Kidney (tissue), 13 donors: ENCODE measurements at regions not wholly inside any gene's neighbourhood (a gene's known extent, or its start where the extent isn't known, plus 50 kb on each side); places are given as distances from the start of the nearest gene placed in this dataset.

ENCODE experiments used
- DNase-seq, 5 donors: peaks; one replicate each; pipeline ENCODE4 v3.0.0-alpha.2; 2013 to 2020
- FAIRE-seq: peaks from 2 replicates; lab custom pipeline; 2012; peaks lifted over from hg19 to GRCh38; lab: Jason Lieb, UNC
- H3K27ac ChIP-seq, 2 donors: one replicate each; pipeline ENCODE4 v1.7.0; 2013; ENCODE audit warnings: low read depth in 2 of 2, low read length in 2 of 2, inconsistent platforms in 1 of 2
- H3K27me3 ChIP-seq: one replicate; pipeline ENCODE4 v1.7.1; 2013; ENCODE audit warnings: low read length, inconsistent platforms; ENCODE audit not compliant: control insufficient read depth, insufficient read depth
- H3K36me3 ChIP-seq, 3 donors: one replicate each; pipeline versions ENCODE4 v1.7.0 to v1.7.1; 2013; ENCODE audit warnings: low read length in 3 of 3, control low read depth in 1 of 3, inconsistent platforms in 1 of 3; ENCODE audit not compliant: insufficient read depth in 3 of 3, control insufficient read depth in 2 of 3
- H3K4me1 ChIP-seq, 3 donors: one replicate each; pipeline versions ENCODE4 v1.7.0 to v1.7.1; 2013; ENCODE audit warnings: low read length in 3 of 3, inconsistent platforms in 1 of 3, low read depth in 1 of 3; ENCODE audit not compliant: control insufficient read depth in 2 of 3, insufficient read depth in 2 of 3
- H3K4me3 ChIP-seq, 3 donors: one replicate each; pipeline versions ENCODE4 v1.7.0 to v1.8.1; 2013; ENCODE audit warnings: low read length in 3 of 3, control low read depth in 1 of 3, inconsistent platforms in 1 of 3
- H3K9ac ChIP-seq, 3 donors: one replicate each; pipeline versions ENCODE4 v1.7.0 to v1.7.1; 2013; ENCODE audit warnings: low read length in 3 of 3, control low read depth in 1 of 3, inconsistent platforms in 1 of 3
- H3K9me3 ChIP-seq, 3 donors: one replicate each; pipeline versions ENCODE4 v1.7.0 to v1.7.1; 2013; ENCODE audit warnings: low read length in 3 of 3, control low read depth in 1 of 3, inconsistent platforms in 1 of 3; ENCODE audit not compliant: control insufficient read depth in 2 of 3, insufficient read depth in 1 of 3
- intact Hi-C: fragments of 100-400 bp; cut with DNase I; formaldehyde crosslinking; loops from one replicate; pipeline ENCODE4 v1.11.1; 2022
- TF ChIP-seq, protein P1 (sequence below): IDR thresholded peaks from 3 replicates; pipeline ENCODE4 v1.5.1; 2012; ENCODE audit warnings: mild to moderate bottlenecking, moderate library complexity, borderline replicate concordance; ENCODE audit not compliant: insufficient read depth; ENCODE audit errors: extremely low read depth
- donor health status: control.
- donor health status: control.
- donor health status: control.
- donor health status: control.
- donor health status: control.
- donor health status: DM: yes; HTN: yes; CAD: no.
- donor health status: Normal renal cell carcinoma (clear cell type).

DNA sequence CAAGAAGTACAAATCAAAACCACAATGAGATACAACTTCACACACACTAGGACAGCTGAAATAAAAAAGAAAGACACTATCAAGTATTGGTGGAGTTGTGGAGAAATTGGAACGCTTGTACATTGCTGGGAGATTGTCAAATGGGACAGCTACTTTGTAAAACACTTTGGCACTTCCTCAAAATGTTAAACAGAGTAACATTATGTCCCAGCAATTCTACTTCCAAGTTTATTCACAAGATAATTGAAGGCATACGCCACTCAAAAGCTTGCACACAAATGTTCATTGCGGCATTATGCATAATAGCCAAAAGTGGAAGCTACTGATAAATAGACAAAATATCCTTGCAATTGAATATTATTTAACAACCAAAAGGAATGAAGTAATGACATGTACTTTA lies 199.9 kb upstream of the KCNK2 start:
- Histone ChIP-seq H3K4me3 (no peak overlapping the region), H3K27ac (no peak overlapping the region), H3K36me3 (no peaks in the 10 kb centered on the region), H3K9me3 (no peaks in the 10 kb centered on the region), H3K9ac (no peak overlapping the region), H3K4me1 (no peaks in the 10 kb centered on the region), H3K27me3 (no peaks in the 10 kb centered on the region)
- no peak for FAIRE-seq
- intact Hi-C loops: no loop called here
- DNase-seq: no peak
- TF ChIP-seq, protein P1, sequence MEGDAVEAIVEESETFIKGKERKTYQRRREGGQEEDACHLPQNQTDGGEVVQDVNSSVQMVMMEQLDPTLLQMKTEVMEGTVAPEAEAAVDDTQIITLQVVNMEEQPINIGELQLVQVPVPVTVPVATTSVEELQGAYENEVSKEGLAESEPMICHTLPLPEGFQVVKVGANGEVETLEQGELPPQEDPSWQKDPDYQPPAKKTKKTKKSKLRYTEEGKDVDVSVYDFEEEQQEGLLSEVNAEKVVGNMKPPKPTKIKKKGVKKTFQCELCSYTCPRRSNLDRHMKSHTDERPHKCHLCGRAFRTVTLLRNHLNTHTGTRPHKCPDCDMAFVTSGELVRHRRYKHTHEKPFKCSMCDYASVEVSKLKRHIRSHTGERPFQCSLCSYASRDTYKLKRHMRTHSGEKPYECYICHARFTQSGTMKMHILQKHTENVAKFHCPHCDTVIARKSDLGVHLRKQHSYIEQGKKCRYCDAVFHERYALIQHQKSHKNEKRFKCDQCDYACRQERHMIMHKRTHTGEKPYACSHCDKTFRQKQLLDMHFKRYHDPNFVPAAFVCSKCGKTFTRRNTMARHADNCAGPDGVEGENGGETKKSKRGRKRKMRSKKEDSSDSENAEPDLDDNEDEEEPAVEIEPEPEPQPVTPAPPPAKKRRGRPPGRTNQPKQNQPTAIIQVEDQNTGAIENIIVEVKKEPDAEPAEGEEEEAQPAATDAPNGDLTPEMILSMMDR: no peak

DNA sequence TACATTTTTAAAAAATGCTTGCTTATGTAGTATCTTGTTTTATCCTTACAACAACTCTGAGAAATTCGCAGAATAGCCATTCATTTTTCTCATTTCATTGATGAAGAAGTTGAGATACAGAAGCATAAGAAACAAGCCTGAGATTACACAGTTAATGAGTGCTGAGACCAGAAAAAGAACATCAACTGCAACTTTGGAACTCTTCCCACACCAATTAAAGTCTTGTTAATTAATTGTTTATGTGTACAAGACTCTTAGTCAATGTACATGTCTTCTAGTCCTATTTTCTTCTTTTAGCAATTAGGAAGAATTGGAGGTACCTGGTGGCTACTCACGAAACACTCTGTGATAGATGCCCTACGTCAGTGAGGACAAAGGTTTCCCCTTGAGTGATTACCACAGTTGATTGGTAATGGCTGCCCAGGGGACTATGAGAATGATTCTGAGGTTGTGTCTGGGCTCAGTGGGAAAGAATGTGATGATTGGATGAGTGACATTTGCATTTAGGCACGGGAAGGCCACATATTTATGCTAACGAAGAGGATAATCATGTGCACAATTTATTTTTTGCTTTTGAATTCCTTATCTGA lies 187.4 kb upstream of the KCNK2 start:
- Histone ChIP-seq H3K9me3 (no peaks in the 10 kb centered on the region), H3K27me3 (no peaks in the 10 kb centered on the region), H3K4me3 (no peak overlapping the region), H3K9ac (no peak overlapping the region), H3K27ac (no peak overlapping the region), H3K36me3 (no peaks in the 10 kb centered on the region), H3K4me1 (no peaks in the 10 kb centered on the region)
- no peak for FAIRE-seq
- DNase-seq: peak in 1 of 5 donors; percentile 8
- TF ChIP-seq, protein P1: no peak
- intact Hi-C loops: no loop called here

GRCh38 chr1:214896921-214897320 lies 185.6 kb upstream of the KCNK2 start:
- Histone ChIP-seq H3K27ac (no peak overlapping the region), H3K4me3 (no peak overlapping the region), H3K9me3 (no peaks in the 10 kb centered on the region), H3K9ac (no peak overlapping the region), H3K36me3 (no peaks in the 10 kb centered on the region), H3K4me1 (no peaks in the 10 kb centered on the region), H3K27me3 (no peaks in the 10 kb centered on the region)
- FAIRE-seq: no peak
- intact Hi-C loops: no loop called here
- TF ChIP-seq, protein P1: no peak
- no peak for DNase-seq

DNA sequence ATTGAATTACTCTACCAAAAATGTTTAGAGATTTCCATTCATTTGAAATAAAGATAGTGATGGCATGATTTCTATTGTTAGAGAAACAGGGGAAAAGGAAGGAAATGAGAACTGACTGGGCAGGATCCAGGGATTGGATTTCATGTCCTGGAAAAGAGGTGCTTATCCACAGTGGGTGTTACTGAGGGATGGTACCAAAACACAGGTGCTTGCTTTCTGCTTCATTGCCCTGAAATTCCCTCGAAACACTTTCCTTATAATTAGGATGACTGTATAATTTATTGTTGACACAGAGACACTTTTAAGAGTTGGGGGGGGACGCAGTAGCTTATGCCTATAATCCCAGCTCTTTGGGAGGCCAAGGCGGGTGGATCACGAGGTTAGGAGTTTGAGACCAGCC lies 185.0 kb upstream of the KCNK2 start:
- Histone ChIP-seq H3K9me3 (no peaks in the 10 kb centered on the region), H3K4me1 (no peaks in the 10 kb centered on the region), H3K36me3 (no peaks in the 10 kb centered on the region), H3K9ac (no peak overlapping the region), H3K27me3 (no peaks in the 10 kb centered on the region), H3K27ac (no peak overlapping the region), H3K4me3 (no peak overlapping the region)
- FAIRE-seq: no peak
- DNase-seq: no peak
- intact Hi-C loops: no loop called here
- TF ChIP-seq, protein P1: no peak
